PFSK-1 (cell line): ENCODE measurements at regions not wholly inside any gene's neighbourhood (a gene's known extent, or its start where the extent isn't known, plus 50 kb on each side); places are given as distances from the start of the nearest gene placed in this dataset.

Experiments used
- FOXP2 ChIP-seq: optimal IDR thresholded peaks from 2 replicates; pipeline ENCODE3; 2011; ENCODE audit warnings: borderline replicate concordance, control low read depth, inconsistent platforms; ENCODE audit not compliant: insufficient read depth; ENCODE audit errors: extremely low read length, extremely low read depth
- POLR2AphosphoS5 ChIP-seq: IDR thresholded peaks from 2 replicates; pipeline ENCODE4 v1.6.1; 2012; ENCODE audit warnings: low read depth, mild to moderate bottlenecking, control low read depth, low read length, moderate library complexity
- REST ChIP-seq, 2 experiments: IDR thresholded peaks; 2 replicates each; pipeline versions ENCODE4 v1.6.1 to v1.8.0; 2011 to 2012; ENCODE audit warnings: low read depth in 2 of 2, low read length in 2 of 2, control low read depth in 1 of 2, inconsistent platforms in 1 of 2, mild to moderate bottlenecking in 1 of 2, moderate library complexity in 1 of 2; ENCODE audit not compliant: insufficient read depth in 1 of 2
- SIN3A ChIP-seq: IDR thresholded peaks from 2 replicates; pipeline ENCODE4 v1.6.1; 2012; ENCODE audit warnings: mild to moderate bottlenecking, low read length, moderate library complexity, borderline replicate concordance; ENCODE audit not compliant: insufficient read depth
- TAF1 ChIP-seq: IDR thresholded peaks from 2 replicates; pipeline ENCODE4 v1.6.1; 2012; ENCODE audit warnings: low read length, control low read depth, borderline replicate concordance; ENCODE audit not compliant: insufficient read depth

- no peak for TF ChIP-seq REST (IDR thresholded peaks at IDR 0.05; ENCODE audit: insufficient read depth in 1 of 2, low read depth in 2 of 2, low read length in 2 of 2)
Observed at GRCh38 chr7:131183072-131183471, 144.6 kb upstream of the MKLN1 start.

- TF ChIP-seq TAF1: no peak
- no peak for TF ChIP-seq REST (IDR thresholded peaks at IDR 0.05; ENCODE audit: insufficient read depth in 1 of 2, low read depth in 2 of 2, low read length in 2 of 2)
- no peak for TF ChIP-seq SIN3A
- no peak for TF ChIP-seq FOXP2
- no peak for TF ChIP-seq POLR2AphosphoS5
Observed at GRCh38 chr7:131183611-131184119, 144.0 kb upstream of the MKLN1 start.

DNA sequence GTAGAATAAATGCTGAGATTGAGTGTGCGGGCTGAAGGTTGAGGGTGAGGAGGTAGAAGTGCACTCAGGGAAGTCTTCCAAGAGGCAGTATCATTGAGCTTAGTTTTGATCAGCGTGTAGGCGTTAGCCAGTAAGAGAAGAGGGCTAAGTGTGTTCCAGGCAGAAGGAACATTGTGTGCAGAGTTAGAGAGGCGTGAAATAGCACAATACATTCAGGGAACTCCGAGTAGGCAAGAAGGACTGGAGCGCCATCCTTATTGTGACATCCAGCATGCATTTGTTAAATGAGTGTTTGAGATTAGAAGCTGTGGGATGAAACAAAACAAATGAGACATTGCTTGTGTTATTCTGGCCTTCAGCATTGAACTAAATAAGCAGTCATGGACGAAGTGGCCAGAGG, 140.9 kb upstream of the MKLN1 start:
- TF ChIP-seq TAF1: no peak
- TF ChIP-seq SIN3A: no peak
- no peak for TF ChIP-seq REST (IDR thresholded peaks at IDR 0.05; ENCODE audit: insufficient read depth in 1 of 2, low read depth in 2 of 2, low read length in 2 of 2)
- TF ChIP-seq POLR2AphosphoS5: no peak
- TF ChIP-seq FOXP2: no peak

DNA sequence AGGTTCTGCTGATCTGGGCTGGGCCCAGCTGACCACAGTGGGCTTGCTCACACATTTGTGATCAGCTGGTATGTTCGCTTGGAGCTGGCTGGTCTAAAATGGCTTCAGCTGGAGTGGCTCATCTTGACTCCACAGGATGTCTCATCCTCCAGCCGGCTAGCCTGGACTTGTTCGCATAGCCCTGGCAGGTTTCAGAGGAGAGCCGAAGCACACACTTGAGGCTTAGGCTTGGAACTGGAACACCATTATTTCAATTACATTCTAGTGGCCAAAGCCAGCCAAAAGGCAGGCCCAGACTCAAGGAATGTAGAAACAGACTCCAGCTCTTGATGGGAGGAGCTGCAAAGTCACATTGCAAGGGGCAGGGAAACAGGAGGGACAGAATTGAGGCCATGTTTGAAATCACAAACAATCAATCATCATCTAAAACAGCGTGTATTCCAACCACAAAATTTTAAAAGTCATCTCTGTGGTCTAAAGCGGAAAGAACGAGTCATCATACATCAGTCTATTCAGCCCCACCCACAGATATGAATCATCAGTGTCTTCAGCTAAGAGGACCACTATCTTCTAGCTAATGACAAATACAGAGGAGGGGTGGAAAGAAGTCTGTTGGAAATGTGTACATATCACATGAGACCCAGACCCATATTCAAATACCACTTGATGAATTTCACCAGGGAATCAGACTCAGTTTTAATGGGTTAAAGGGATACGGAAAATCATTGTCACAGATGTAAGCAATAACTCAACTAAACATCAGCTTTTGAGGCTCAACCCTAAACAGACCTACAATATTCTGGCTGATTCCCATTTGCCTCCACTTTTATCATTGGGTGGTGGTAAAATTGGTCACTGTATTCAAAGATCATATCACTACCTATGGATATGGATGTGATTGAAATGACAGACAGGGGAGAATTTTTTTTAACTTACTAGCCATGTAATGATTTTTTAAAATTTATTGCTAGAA, 139.0 kb upstream of the MKLN1 start:
- no peak for TF ChIP-seq REST (IDR thresholded peaks at IDR 0.05; ENCODE audit: insufficient read depth in 1 of 2, low read depth in 2 of 2, low read length in 2 of 2)

DNA sequence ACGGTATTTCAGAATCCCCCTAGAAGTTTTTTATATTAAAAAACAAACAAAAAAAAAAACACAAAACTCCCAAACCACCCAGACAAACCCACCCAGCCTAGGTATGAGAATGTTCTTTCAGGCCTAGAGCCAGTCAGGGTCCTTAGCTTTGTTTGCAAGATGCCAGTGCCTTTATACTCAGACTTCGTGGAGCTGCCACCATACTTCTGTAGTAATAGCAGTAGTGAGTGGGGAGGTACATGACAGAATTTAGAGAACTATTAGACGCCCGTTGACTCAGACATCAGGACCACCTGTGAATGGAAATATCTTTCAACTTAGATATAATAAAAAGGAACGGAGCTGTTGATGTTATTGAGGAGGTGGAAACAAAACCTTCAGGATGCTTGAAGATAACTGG, 138.2 kb upstream of the MKLN1 start:
- TF ChIP-seq POLR2AphosphoS5 (no peak), SIN3A (no peak), REST (IDR thresholded peaks at IDR 0.05; ENCODE audit: insufficient read depth in 1 of 2, low read depth in 2 of 2, low read length in 2 of 2) (no peak), FOXP2 (no peak), TAF1 (no peak)
